Osteoblast (primary cell): ENCODE measurements at regions not wholly inside any gene's neighbourhood (a gene's known extent, or its start where the extent isn't known, plus 50 kb on each side); places are given as distances from the start of the nearest gene placed in this dataset.

Experiments used
- DNase-seq: peaks from one replicate; pipeline ENCODE4 v3.0.0; 2011; ENCODE audit warnings: low spot score, mixed read lengths; ENCODE audit not compliant: insufficient read length; ENCODE audit errors: missing footprints
- H2AFZ ChIP-seq: 2 replicates; pipeline ENCODE4 v1.6.0; 2011; ENCODE audit warnings: mild to moderate bottlenecking, low read length
- H3K27ac ChIP-seq: 2 replicates; pipeline ENCODE4 v1.5.1; 2011; ENCODE audit warnings: mild to moderate bottlenecking, low read depth, low read length, moderate library complexity
- H3K27me3 ChIP-seq: 2 replicates; pipeline ENCODE4 v1.6.0; 2012; ENCODE audit warnings: mild to moderate bottlenecking, control low read depth, inconsistent platforms, low read length, moderate library complexity; ENCODE audit not compliant: insufficient read depth
- H3K36me3 ChIP-seq: 2 replicates; pipeline ENCODE4 v1.5.1; 2011; ENCODE audit warnings: mild to moderate bottlenecking, low read length, control low read depth, moderate library complexity; ENCODE audit not compliant: insufficient read depth
- H3K4me1 ChIP-seq: 2 replicates; pipeline ENCODE4 v1.5.1; 2011; ENCODE audit warnings: mild to moderate bottlenecking, low read length, control low read depth, moderate library complexity; ENCODE audit not compliant: insufficient read depth
- H3K4me2 ChIP-seq: 2 replicates; pipeline ENCODE4 v1.6.0; 2011; ENCODE audit warnings: mild to moderate bottlenecking, low read length; ENCODE audit not compliant: insufficient read depth
- H3K4me3 ChIP-seq: fragments of 200-600 bp; sonication (generic); 3 replicates; pipeline ENCODE4 v1.5.1; 2012; ENCODE audit warnings: mild to moderate bottlenecking, low read length, inconsistent platforms; ENCODE audit not compliant: insufficient read depth
- H3K79me2 ChIP-seq: 2 replicates; pipeline ENCODE4 v1.6.0; 2012; ENCODE audit warnings: mild to moderate bottlenecking, low read length, control low read depth, inconsistent platforms; ENCODE audit not compliant: insufficient read depth
- H3K9me3 ChIP-seq: 2 replicates; pipeline ENCODE4 v1.5.1; 2011; ENCODE audit warnings: low read depth, low read length, control low read depth
- H4K20me1 ChIP-seq: 2 replicates; pipeline ENCODE4 v1.6.0; 2012; ENCODE audit warnings: mild to moderate bottlenecking, low read length, control low read depth; ENCODE audit not compliant: insufficient read depth
- TF ChIP-seq, protein P1 (sequence below): IDR thresholded peaks from 2 replicates; pipeline ENCODE4 v1.5.1; 2011; ENCODE audit warnings: mild to moderate bottlenecking, low read depth, low read length, moderate library complexity; ENCODE audit errors: extremely low read depth

DNA sequence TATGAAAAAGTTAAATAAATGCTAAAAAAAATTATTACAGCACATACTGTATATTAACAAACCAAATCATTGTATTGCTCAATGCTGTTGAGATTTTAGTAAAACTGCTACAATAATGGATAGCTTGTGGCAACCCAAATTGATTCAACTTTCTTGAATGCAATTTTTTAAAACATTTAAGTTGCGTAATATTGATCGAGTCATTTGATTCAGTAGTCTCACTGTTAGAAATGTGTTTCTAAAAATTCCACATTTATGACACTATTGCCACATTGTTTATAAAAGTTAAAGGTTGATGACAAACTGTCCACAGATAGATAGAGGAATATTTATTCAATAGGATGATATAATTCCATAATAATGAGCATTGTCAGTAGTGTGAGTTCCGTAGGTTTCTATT is 640.7 kb upstream of the CRIM1 start:
- no peak for DNase-seq
- Histone ChIP-seq H3K4me1 (no peaks in the 10 kb centered on the region), H2AFZ (no peak overlapping the region), H3K4me3 (no peak overlapping the region), H3K79me2 (no peaks in the 10 kb centered on the region), H3K27me3 (no peaks in the 10 kb centered on the region), H3K36me3 (no peaks in the 10 kb centered on the region), H3K27ac (no peak overlapping the region), H3K9me3 (no peaks in the 10 kb centered on the region), H4K20me1 (no peaks in the 10 kb centered on the region), H3K4me2 (no peak overlapping the region)
- TF ChIP-seq, protein P1, sequence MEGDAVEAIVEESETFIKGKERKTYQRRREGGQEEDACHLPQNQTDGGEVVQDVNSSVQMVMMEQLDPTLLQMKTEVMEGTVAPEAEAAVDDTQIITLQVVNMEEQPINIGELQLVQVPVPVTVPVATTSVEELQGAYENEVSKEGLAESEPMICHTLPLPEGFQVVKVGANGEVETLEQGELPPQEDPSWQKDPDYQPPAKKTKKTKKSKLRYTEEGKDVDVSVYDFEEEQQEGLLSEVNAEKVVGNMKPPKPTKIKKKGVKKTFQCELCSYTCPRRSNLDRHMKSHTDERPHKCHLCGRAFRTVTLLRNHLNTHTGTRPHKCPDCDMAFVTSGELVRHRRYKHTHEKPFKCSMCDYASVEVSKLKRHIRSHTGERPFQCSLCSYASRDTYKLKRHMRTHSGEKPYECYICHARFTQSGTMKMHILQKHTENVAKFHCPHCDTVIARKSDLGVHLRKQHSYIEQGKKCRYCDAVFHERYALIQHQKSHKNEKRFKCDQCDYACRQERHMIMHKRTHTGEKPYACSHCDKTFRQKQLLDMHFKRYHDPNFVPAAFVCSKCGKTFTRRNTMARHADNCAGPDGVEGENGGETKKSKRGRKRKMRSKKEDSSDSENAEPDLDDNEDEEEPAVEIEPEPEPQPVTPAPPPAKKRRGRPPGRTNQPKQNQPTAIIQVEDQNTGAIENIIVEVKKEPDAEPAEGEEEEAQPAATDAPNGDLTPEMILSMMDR, result no peak

DNA sequence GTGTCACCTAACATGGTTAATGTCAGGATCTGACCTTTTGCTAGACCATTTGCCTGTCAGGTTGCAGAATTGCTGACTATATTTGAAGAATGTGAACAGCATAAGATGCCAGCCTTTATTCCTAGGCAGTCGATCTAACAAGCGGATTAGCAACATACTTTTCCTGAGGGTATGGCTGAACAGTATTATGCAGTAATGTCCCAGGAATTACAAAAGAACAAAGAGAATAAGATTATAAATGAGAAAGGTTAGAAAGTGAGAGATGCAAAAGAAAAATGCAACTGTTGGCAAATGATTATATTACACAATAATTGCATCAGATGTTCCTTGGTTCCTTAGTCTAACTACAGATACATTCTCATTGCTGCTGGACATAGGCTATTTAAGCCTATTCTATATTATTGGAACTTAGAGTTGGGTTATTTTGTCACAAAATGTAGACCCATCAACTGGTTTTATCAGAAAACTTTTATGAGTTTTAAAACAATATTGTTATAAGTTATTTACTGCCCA is 647.1 kb upstream of the CRIM1 start:
- H2AFZ ChIP-seq, result no peak overlapping the region
- H3K27me3 ChIP-seq, result no peaks in the 10 kb centered on the region
- H3K4me2 ChIP-seq, result no peak overlapping the region
- H3K79me2 ChIP-seq, result no peaks in the 10 kb centered on the region
- H3K4me3 ChIP-seq, result no peak overlapping the region
- no peaks in the 10 kb centered on the region for H3K36me3 ChIP-seq
- no peaks in the 10 kb centered on the region for H3K9me3 ChIP-seq
- TF ChIP-seq, protein P1, result no peak
- no peaks in the 10 kb centered on the region for H4K20me1 ChIP-seq
- peak; percentile 1 for DNase-seq
- H3K27ac ChIP-seq, result no peak overlapping the region
- no peaks in the 10 kb centered on the region for H3K4me1 ChIP-seq

DNA sequence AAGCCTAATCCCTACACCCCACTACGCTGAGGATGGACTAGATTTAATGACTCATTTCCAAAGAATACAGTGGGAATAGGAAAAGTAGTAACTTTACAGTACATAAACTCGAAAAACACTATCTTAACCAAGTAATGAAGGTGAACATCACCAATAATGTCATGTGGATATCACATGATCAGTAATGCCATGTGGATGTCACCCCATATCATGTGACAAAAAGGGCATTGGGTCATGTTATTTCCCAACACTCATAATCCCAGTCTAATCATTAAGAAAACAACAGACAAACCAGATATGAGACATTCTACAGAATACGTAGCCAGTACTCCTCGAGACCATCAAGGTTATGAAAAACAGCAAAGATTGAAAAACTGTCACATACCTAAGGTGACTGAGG is 667.3 kb upstream of the CRIM1 start:
- no peak overlapping the region for H3K27ac ChIP-seq
- DNase-seq, result no peak
- H3K4me3 ChIP-seq, result no peak overlapping the region
- H3K4me1 ChIP-seq, result no peaks in the 10 kb centered on the region
- no peaks in the 10 kb centered on the region for H4K20me1 ChIP-seq
- no peaks in the 10 kb centered on the region for H3K36me3 ChIP-seq
- H2AFZ ChIP-seq, result no peak overlapping the region
- H3K4me2 ChIP-seq, result no peak overlapping the region
- H3K9me3 ChIP-seq, result no peaks in the 10 kb centered on the region
- H3K27me3 ChIP-seq, result no peaks in the 10 kb centered on the region
- H3K79me2 ChIP-seq, result no peaks in the 10 kb centered on the region
- TF ChIP-seq, protein P1, result no peak

DNA sequence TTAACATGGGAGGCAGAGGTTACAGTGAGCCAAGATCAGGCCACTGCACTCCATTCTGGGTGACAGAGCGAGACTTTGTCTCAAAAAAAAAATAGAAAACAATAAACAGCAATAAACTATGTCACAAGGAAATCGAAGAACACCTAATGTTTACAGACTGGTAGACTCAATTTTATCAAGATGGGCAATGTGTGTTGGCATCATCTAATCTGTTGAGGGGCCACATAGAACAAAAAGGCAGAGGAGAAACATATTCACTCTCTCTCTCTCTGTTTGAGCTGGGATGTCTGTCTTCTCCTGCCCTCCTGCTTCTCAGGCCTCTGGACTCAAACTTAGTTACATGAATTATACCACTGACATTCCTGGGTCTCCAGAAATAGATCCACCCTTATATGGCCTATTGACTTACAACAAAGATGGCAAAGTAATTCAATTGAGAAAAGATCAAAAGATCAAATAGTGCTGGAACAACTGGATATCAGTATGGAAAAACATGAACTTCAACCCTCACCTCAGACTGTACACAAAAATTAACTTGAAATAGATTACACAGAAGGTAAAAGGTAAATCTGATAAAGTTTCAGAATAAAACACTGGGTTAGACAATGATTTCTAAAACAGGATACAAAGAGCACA is 703.8 kb upstream of the CRIM1 start:
- Histone ChIP-seq H3K4me1 (no peaks in the 10 kb centered on the region), H4K20me1 (no peaks in the 10 kb centered on the region), H3K79me2 (no peaks in the 10 kb centered on the region), H3K27me3 (no peaks in the 10 kb centered on the region), H3K4me3 (no peak overlapping the region), H3K4me2 (no peak overlapping the region), H2AFZ (no peak overlapping the region), H3K27ac (no peak overlapping the region), H3K9me3 (no peaks in the 10 kb centered on the region), H3K36me3 (no peaks in the 10 kb centered on the region)
- TF ChIP-seq, protein P1, result no peak
- DNase-seq, result no peak
